ENCODE measurements at regions not wholly inside any gene's neighbourhood (a gene's known extent, or its start where the extent isn't known, plus 50 kb on each side); places are given as distances from the start of the nearest gene placed in this dataset.

GRCh38 chr22:48923165-48923865 lies 904.4 kb downstream of the BRD1 start:
- TF ChIP-seq, protein P1, sequence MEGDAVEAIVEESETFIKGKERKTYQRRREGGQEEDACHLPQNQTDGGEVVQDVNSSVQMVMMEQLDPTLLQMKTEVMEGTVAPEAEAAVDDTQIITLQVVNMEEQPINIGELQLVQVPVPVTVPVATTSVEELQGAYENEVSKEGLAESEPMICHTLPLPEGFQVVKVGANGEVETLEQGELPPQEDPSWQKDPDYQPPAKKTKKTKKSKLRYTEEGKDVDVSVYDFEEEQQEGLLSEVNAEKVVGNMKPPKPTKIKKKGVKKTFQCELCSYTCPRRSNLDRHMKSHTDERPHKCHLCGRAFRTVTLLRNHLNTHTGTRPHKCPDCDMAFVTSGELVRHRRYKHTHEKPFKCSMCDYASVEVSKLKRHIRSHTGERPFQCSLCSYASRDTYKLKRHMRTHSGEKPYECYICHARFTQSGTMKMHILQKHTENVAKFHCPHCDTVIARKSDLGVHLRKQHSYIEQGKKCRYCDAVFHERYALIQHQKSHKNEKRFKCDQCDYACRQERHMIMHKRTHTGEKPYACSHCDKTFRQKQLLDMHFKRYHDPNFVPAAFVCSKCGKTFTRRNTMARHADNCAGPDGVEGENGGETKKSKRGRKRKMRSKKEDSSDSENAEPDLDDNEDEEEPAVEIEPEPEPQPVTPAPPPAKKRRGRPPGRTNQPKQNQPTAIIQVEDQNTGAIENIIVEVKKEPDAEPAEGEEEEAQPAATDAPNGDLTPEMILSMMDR (IDR thresholded peaks at IDR 0.05): no peak
- no peak for TF ChIP-seq ZFX (IDR thresholded peaks at IDR 0.05; ENCODE audit: borderline replicate concordance)
